HepG2 (cell line): ENCODE measurements at regions not wholly inside any gene's neighbourhood (a gene's known extent, or its start where the extent isn't known, plus 50 kb on each side); places are given as distances from the start of the nearest gene placed in this dataset.

Experiments
- ATAC-seq: fragments of 200-7000 bp; cut with Tn5 transposase; 3 replicates; pipeline ENCODE4 v1.9.1; 2020; ENCODE audit warnings: mild to moderate bottlenecking, moderate library complexity
- BruUV-seq: library from RNA; stranded (reverse); fragments of 400-500 nt; replicated peaks from 2 replicates; lab custom pipeline; 2021; lab: Mats Ljungman, UMichigan
- CTCF ChIA-PET: fragments of 300-600 bp; formaldehyde crosslinking; extraction: SDS; loops from one replicate; lab custom pipeline; 2021; ENCODE audit warnings: low total read pairs, inconsistent platforms, low intra/inter-chr PET ratio; lab: Yijun Ruan, JAX
- POLR2A ChIA-PET: fragments of 350-600 bp; sonication (Branson Sonifier 250); formaldehyde crosslinking; loops from one replicate; lab custom pipeline; 2020; ENCODE audit warnings: antibody characterized with exemption, inconsistent platforms; lab: Yijun Ruan, JAX
- DNase-seq: peaks from one replicate; pipeline ENCODE4 v3.0.0-alpha.2; 2015; ENCODE audit warnings: low spot score
- FAIRE-seq: peaks from 3 replicates; lab custom pipeline; 2011; peaks lifted over from hg19 to GRCh38; lab: Jason Lieb, UNC
- H2AFZ ChIP-seq: one replicate; pipeline ENCODE4 v1.6.1; 2011; ENCODE audit warnings: low read length, inconsistent platforms
- H3K27ac ChIP-seq: fragments of 300-600 bp; 3 replicates; pipeline ENCODE4 v1.8.0; 2011; ENCODE audit warnings: mixed run types, mild to moderate bottlenecking, mixed read lengths, low read length, inconsistent platforms; ENCODE audit not compliant: insufficient read depth; ENCODE audit errors: extremely low read length
- H3K27me3 ChIP-seq, 2 experiments: fragments of 200-600 bp in 1 of 2; 2 replicates in 1 of 2; 3 replicates in 1 of 2; pipeline versions ENCODE4 v1.6.0 to v1.8.0; 2011; ENCODE audit warnings: low read length in 2 of 2, mild to moderate bottlenecking in 2 of 2, moderate library complexity in 2 of 2, inconsistent platforms in 1 of 2; ENCODE audit not compliant: insufficient read depth in 2 of 2, control insufficient read depth in 1 of 2
- H3K36me3 ChIP-seq, 2 experiments: fragments of 200-600 bp in 1 of 2; replicated peaks in 1 of 2; 2 replicates in 1 of 2; 3 replicates in 1 of 2; pipeline versions ENCODE4 v1.5.1 to v1.8.0; 2011; ENCODE audit warnings: low read length in 2 of 2, inconsistent platforms in 1 of 2; ENCODE audit not compliant: insufficient read depth in 2 of 2, control insufficient read depth in 1 of 2
- H3K4me1 ChIP-seq: 2 replicates; pipeline ENCODE4 v1.5.1; 2012; ENCODE audit warnings: low read length, inconsistent platforms; ENCODE audit not compliant: insufficient read depth
- H3K4me2 ChIP-seq: 2 replicates; pipeline ENCODE4 v1.6.0; 2011; ENCODE audit warnings: low read depth, low read length, inconsistent platforms
- H3K4me3 ChIP-seq, 3 experiments: fragments of 200-600 bp in 1 of 3; sonication (generic), shearing (Covaris generic) in 1 of 3; replicated peaks in 1 of 3; 2 replicates each; pipeline ENCODE4 v1.5.1; 2011 to 2016; ENCODE audit warnings: low read length in 3 of 3, inconsistent platforms in 2 of 3, low read depth in 2 of 3, mild to moderate bottlenecking in 2 of 3, control low read depth in 1 of 3, mixed read lengths in 1 of 3; ENCODE audit not compliant: insufficient read depth in 1 of 3
- H3K79me2 ChIP-seq: one replicate; pipeline ENCODE4 v1.6.1; 2011; ENCODE audit warnings: low read length, inconsistent platforms; ENCODE audit not compliant: insufficient read depth
- H3K9ac ChIP-seq: 2 replicates; pipeline ENCODE4 v1.6.0; 2011; ENCODE audit warnings: mild to moderate bottlenecking, low read depth, low read length, inconsistent platforms; ENCODE audit not compliant: insufficient read depth
- H3K9me3 ChIP-seq: 2 replicates; pipeline ENCODE4 v1.5.1; 2012; ENCODE audit warnings: mild to moderate bottlenecking, low read length
- H4K20me1 ChIP-seq: 2 replicates; pipeline ENCODE4 v1.6.0; 2011; ENCODE audit warnings: inconsistent platforms, mild to moderate bottlenecking, low read length, moderate library complexity; ENCODE audit not compliant: insufficient read depth
- CREB1 ChIP-seq, 2 experiments: fragments of 450-650 bp in 1 of 2; IDR thresholded peaks; 2 replicates each; pipeline ENCODE4 v1.6.1; 2016 to 2017; ENCODE audit warnings: control low read depth in 1 of 2, mild to moderate bottlenecking in 1 of 2, missing compliant biosample characterization in 1 of 2, missing genetic modification characterization in 1 of 2
- HIVEP1 ChIP-seq: sonication (generic); formaldehyde crosslinking; IDR thresholded peaks from 2 replicates; pipeline ENCODE4 v1.4.0; 2020; ENCODE audit warnings: mild to moderate bottlenecking, missing genetic modification reagents
- MTERF4 ChIP-seq: sonication (generic); formaldehyde crosslinking; IDR thresholded peaks from 2 replicates; pipeline ENCODE4 v1.8.0; 2023; ENCODE audit warnings: mild to moderate bottlenecking, missing genetic modification reagents
- NR2F2 ChIP-seq: IDR thresholded peaks from 2 replicates; pipeline ENCODE4 v1.6.1; 2012; ENCODE audit warnings: low read depth, inconsistent platforms, borderline replicate concordance
- RFX5 ChIP-seq: IDR thresholded peaks from 2 replicates; pipeline ENCODE4 v1.6.1; 2011; ENCODE audit warnings: low read depth, low read length, improper control_type of control experiment
- TP53 ChIP-seq: sonication (generic); formaldehyde crosslinking; conservative IDR thresholded peaks from 2 replicates; pipeline ENCODE4 v1.4.0; 2020; ENCODE audit warnings: missing genetic modification reagents
- UBTF ChIP-seq: sonication (generic); formaldehyde crosslinking; IDR thresholded peaks from 2 replicates; pipeline ENCODE4 v1.4.0; 2020; ENCODE audit warnings: mild to moderate bottlenecking, missing genetic modification reagents
- ZIK1 ChIP-seq: sonication (generic); formaldehyde crosslinking; IDR thresholded peaks from 2 replicates; pipeline ENCODE4 v1.5.0; 2020; ENCODE audit warnings: mild to moderate bottlenecking, low read depth, missing genetic modification reagents, borderline replicate concordance
- ZNF558 ChIP-seq: sonication (generic); formaldehyde crosslinking; IDR thresholded peaks from 2 replicates; pipeline ENCODE4 v1.9.0; 2022; ENCODE audit warnings: mild to moderate bottlenecking, missing genetic modification reagents, borderline replicate concordance
- ZNF564 ChIP-seq: sonication (generic); formaldehyde crosslinking; IDR thresholded peaks from 2 replicates; pipeline ENCODE4 v1.8.1; 2023; ENCODE audit warnings: mild to moderate bottlenecking, missing genetic modification reagents
- WGBS: methylation state at CpG from one replicate; pipeline ENCODE4 v1.1.6; 2017; ENCODE audit warnings: low lambda C conversion rate; 5-methylcytosine and 5-hydroxymethylcytosine counted together
- in situ Hi-C: cut with HindIII; loops from 2 replicates; pipeline ENCODE4 v1.10.0; 2017; ENCODE audit warnings: low pct_unique_long_range_greater_than_20kb; ENCODE audit not compliant: extremely low pct_ligation_motif_present
- intact Hi-C: fragments of 100-400 bp; cut with micrococcal nuclease; formaldehyde crosslinking; loops from one replicate; pipeline ENCODE4 v1.10.0; 2022; ENCODE audit not compliant: unreplicated experiment

GRCh38 chr2:160790738-160791137 is 297.1 kb upstream of the RBMS1 start:
- WGBS = 0% methylated on average over 2 of the region's 2 CpGs
- intact Hi-C loops = no loop called here
- no peaks in the 10 kb centered on the region for H4K20me1 ChIP-seq
- H3K4me1 ChIP-seq = no peaks in the 10 kb centered on the region
- no peak overlapping the region for H2AFZ ChIP-seq
- no peak overlapping the region for H3K4me2 ChIP-seq
- ATAC-seq = no peak
- H3K27me3 ChIP-seq = peaks cover 0 to 1% of the 10 kb centered on the region in 2 experiments; a peak in 1 of 5 replicates
- no TSS peak for BruUV-seq
- no peak overlapping the region for H3K27ac ChIP-seq
- TF ChIP-seq TP53 (CRISPR knock-in tag) (no peak), MTERF4 (CRISPR knock-in tag) (no peak), HIVEP1 (CRISPR knock-in tag) (no peak), ZNF564 (no peak), UBTF (CRISPR knock-in tag) (no peak), RFX5 (no peak), NR2F2 (no peak), ZIK1 (CRISPR knock-in tag) (no peak), ZNF558 (CRISPR knock-in tag) (no peak), CREB1 (IDR thresholded peaks at IDR 0.05) (no peak), CREB1 (CRISPR knock-in tag; IDR thresholded peaks at IDR 0.05) (no peak)
- TF ChIP-seq, all 625 proteins: peak for 0
- no peaks in the 10 kb centered on the region for H3K79me2 ChIP-seq
- H3K4me3 ChIP-seq = no peak overlapping the region
- POLR2A ChIA-PET = no interaction called here
- CTCF ChIA-PET = no interaction called here
- no peak overlapping the region for H3K9ac ChIP-seq
- FAIRE-seq = no peak
- in situ Hi-C loops = no loop called here
- no peaks in the 10 kb centered on the region for H3K36me3 ChIP-seq
- H3K9me3 ChIP-seq = no peaks in the 10 kb centered on the region
- DNase-seq = no peak
